IMR-90 (cell line): ENCODE measurements at regions not wholly inside any gene's neighbourhood (a gene's known extent, or its start where the extent isn't known, plus 50 kb on each side); places are given as distances from the start of the nearest gene placed in this dataset.

Experiments
- ATAC-seq: fragments of 200-7000 bp; cut with Tn5 transposase; 2 replicates; pipeline ENCODE4 v1.9.1; 2020; ENCODE audit warnings: low read depth, mild to moderate bottlenecking, moderate library complexity
- BruUV-seq: library from RNA; stranded (reverse); fragments of 400-500 nt; replicated peaks from 2 replicates; lab custom pipeline; 2021; lab: Mats Ljungman, UMichigan
- CTCF ChIA-PET: fragments of 300-600 bp; formaldehyde crosslinking; extraction: SDS; loops from one replicate; lab custom pipeline; 2021; ENCODE audit warnings: antibody characterized with exemption; lab: Yijun Ruan, JAX
- POLR2A ChIA-PET: fragments of 300-600 bp; sonication (Branson Sonifier 250); formaldehyde crosslinking; loops from one replicate; lab custom pipeline; 2022; ENCODE audit warnings: antibody characterized with exemption; ENCODE audit not compliant: unreplicated experiment; lab: Charles Lee
- DNase-seq: peaks from one replicate; pipeline ENCODE4 v3.0.0; 2013
- H2AFZ ChIP-seq: replicated peaks from 2 replicates; pipeline ENCODE3; 2013; ENCODE audit warnings: low read length, mild to moderate bottlenecking; ENCODE audit not compliant: poor library complexity
- H2AK5ac ChIP-seq: 2 replicates; pipeline ENCODE4 v1.6.1; 2013; ENCODE audit warnings: low read depth, low read length, inconsistent platforms
- H2AK9ac ChIP-seq: replicated peaks from 2 replicates; pipeline ENCODE3; 2013; ENCODE audit warnings: mild to moderate bottlenecking, low read depth, low read length, moderate library complexity; ENCODE audit not compliant: poor library complexity
- H2BK120ac ChIP-seq: 2 replicates; pipeline ENCODE4 v1.6.1; 2013; ENCODE audit warnings: low read depth, low read length, inconsistent platforms
- H2BK15ac ChIP-seq: 3 replicates; pipeline ENCODE4 v1.6.1; 2013; ENCODE audit warnings: low read depth, low read length, inconsistent platforms
- H2BK20ac ChIP-seq: 2 replicates; pipeline ENCODE4 v1.6.1; 2013; ENCODE audit warnings: low read depth, mild to moderate bottlenecking, inconsistent platforms, low read length, moderate library complexity
- H2BK5ac ChIP-seq: 2 replicates; pipeline ENCODE4 v1.6.1; 2013; ENCODE audit warnings: mild to moderate bottlenecking, low read depth, low read length, inconsistent platforms; ENCODE audit not compliant: poor library complexity, severe bottlenecking
- H3K14ac ChIP-seq: replicated peaks from 2 replicates; pipeline ENCODE4 v1.6.1; 2013; ENCODE audit warnings: low read depth, low read length, inconsistent platforms
- H3K18ac ChIP-seq: 2 replicates; pipeline ENCODE4 v1.6.1; 2013; ENCODE audit warnings: low read depth, low read length, control low read depth
- H3K23ac ChIP-seq: 2 replicates; pipeline ENCODE4 v1.6.1; 2013; ENCODE audit warnings: low read depth, low read length, inconsistent platforms
- H3K27ac ChIP-seq: 2 replicates; pipeline ENCODE4 v1.5.1; 2013; ENCODE audit warnings: mild to moderate bottlenecking, control low read depth, low read length; ENCODE audit not compliant: insufficient read depth
- H3K27me3 ChIP-seq: 2 replicates; pipeline ENCODE4 v1.6.1; 2013; ENCODE audit warnings: low read length; ENCODE audit not compliant: control insufficient read depth, insufficient read depth
- H3K36me3 ChIP-seq: 2 replicates; pipeline ENCODE4 v1.6.1; 2013; ENCODE audit warnings: low read length, mixed read lengths; ENCODE audit not compliant: control insufficient read depth, insufficient read depth
- H3K4ac ChIP-seq: 2 replicates; pipeline ENCODE4 v1.6.1; 2013; ENCODE audit warnings: low read depth, low read length, inconsistent platforms
- H3K4me1 ChIP-seq: 2 replicates; pipeline ENCODE4 v1.6.1; 2013; ENCODE audit warnings: low read length, mixed read lengths; ENCODE audit not compliant: control insufficient read depth, insufficient read depth
- H3K4me2 ChIP-seq: 2 replicates; pipeline ENCODE4 v1.6.1; 2013; ENCODE audit warnings: low read depth, mild to moderate bottlenecking, control low read depth, low read length, moderate library complexity
- H3K4me3 ChIP-seq: 2 replicates; pipeline ENCODE4 v1.5.1; 2013; ENCODE audit warnings: low read depth, mild to moderate bottlenecking, control low read depth, low read length, moderate library complexity; ENCODE audit not compliant: insufficient read depth
- H3K56ac ChIP-seq: 2 replicates; pipeline ENCODE4 v1.6.1; 2013; ENCODE audit warnings: low read length, inconsistent platforms; ENCODE audit not compliant: insufficient read depth; ENCODE audit errors: extremely low read depth
- H3K79me1 ChIP-seq, 2 experiments: 2 replicates each; pipeline ENCODE4 v1.6.1; 2013; ENCODE audit warnings: low read length in 2 of 2, inconsistent platforms in 1 of 2, low read depth in 1 of 2
- H3K9ac ChIP-seq: 2 replicates; pipeline ENCODE4 v1.6.1; 2013; ENCODE audit warnings: low read depth, low read length, control low read depth
- H3K9me1 ChIP-seq: 2 replicates; pipeline ENCODE4 v1.6.1; 2013; ENCODE audit warnings: low read length, inconsistent platforms; ENCODE audit not compliant: insufficient read depth
- H3K9me3 ChIP-seq: 2 replicates; pipeline ENCODE4 v1.6.1; 2013; ENCODE audit warnings: low read length; ENCODE audit not compliant: control insufficient read depth, insufficient read depth
- H4K20me1 ChIP-seq: 2 replicates; pipeline ENCODE4 v1.6.1; 2013; ENCODE audit warnings: low read length, inconsistent platforms; ENCODE audit not compliant: insufficient read depth
- H4K5ac ChIP-seq: 2 replicates; pipeline ENCODE4 v1.6.1; 2013; ENCODE audit warnings: mild to moderate bottlenecking, low read depth, low read length, control low read depth
- H4K8ac ChIP-seq, 2 experiments: 2 replicates each; pipeline ENCODE4 v1.6.1; 2013; ENCODE audit warnings: low read depth in 2 of 2, low read length in 2 of 2, control low read depth in 1 of 2, inconsistent platforms in 1 of 2
- H4K91ac ChIP-seq: 2 replicates; pipeline ENCODE4 v1.6.1; 2013; ENCODE audit warnings: low read depth, low read length, inconsistent platforms; ENCODE audit not compliant: insufficient read depth
- BHLHE40 ChIP-seq: fragments of 150-350 bp; IDR thresholded peaks from 2 replicates; pipeline ENCODE4 v1.6.1; 2016; ENCODE audit warnings: mild to moderate bottlenecking, low read depth, low read length
- CEBPB ChIP-seq: IDR thresholded peaks from 2 replicates; pipeline ENCODE4 v1.6.1; 2012; ENCODE audit warnings: low read depth, low read length, improper control_type of control experiment
- CHD1 ChIP-seq: IDR thresholded peaks from 2 replicates; pipeline ENCODE4 v1.6.1; 2012; ENCODE audit warnings: low read depth, low read length, improper control_type of control experiment
- FOS ChIP-seq: fragments of 150-350 bp; IDR thresholded peaks from 2 replicates; pipeline ENCODE4 v1.6.1; 2016; ENCODE audit warnings: low read depth, low read length
- MAFK ChIP-seq: IDR thresholded peaks from 2 replicates; pipeline ENCODE4 v1.6.1; 2012; ENCODE audit warnings: low read depth, low read length, improper control_type of control experiment
- MAZ ChIP-seq: IDR thresholded peaks from 2 replicates; pipeline ENCODE4 v1.6.1; 2012; ENCODE audit warnings: low read depth, mild to moderate bottlenecking, low read length, improper control_type of control experiment, moderate library complexity, borderline replicate concordance
- MXI1 ChIP-seq: IDR thresholded peaks from 2 replicates; pipeline ENCODE4 v1.6.1; 2012; ENCODE audit warnings: low read depth, mild to moderate bottlenecking, low read length, moderate library complexity, borderline replicate concordance
- NFE2L2 ChIP-seq: fragments of 150-350 bp; IDR thresholded peaks from 2 replicates; pipeline ENCODE4 v1.6.1; 2016; ENCODE audit warnings: low read depth, mild to moderate bottlenecking, low read length
- POLR2A ChIP-seq: IDR thresholded peaks from 2 replicates; pipeline ENCODE4 v1.6.1; 2012; ENCODE audit warnings: mild to moderate bottlenecking, low read depth, low read length
- RAD21 ChIP-seq: IDR thresholded peaks from 2 replicates; pipeline ENCODE4 v1.6.1; 2012; ENCODE audit warnings: low read length, improper control_type of control experiment
- RCOR1 ChIP-seq: IDR thresholded peaks from 2 replicates; pipeline ENCODE4 v1.6.1; 2012; ENCODE audit warnings: mild to moderate bottlenecking, low read length, improper control_type of control experiment; ENCODE audit not compliant: insufficient replicate concordance
- RFX5 ChIP-seq: IDR thresholded peaks from 2 replicates; pipeline ENCODE4 v1.8.0; 2012; ENCODE audit warnings: low read depth, mild to moderate bottlenecking, low read length, moderate library complexity
- SMC3 ChIP-seq: fragments of 150-350 bp; IDR thresholded peaks from 2 replicates; pipeline ENCODE4 v1.6.1; 2016; ENCODE audit warnings: low read depth, mild to moderate bottlenecking, antibody characterized with exemption, low read length, moderate library complexity
- WGBS, 2 experiments: methylation state at CpG; one replicate each; pipeline versions ENCODE4 v1.1.5 to v1.1.7; 2013; ENCODE audit warnings: missing lambda C conversion rate in 2 of 2; ENCODE audit not compliant: insufficient read length in 1 of 2; ENCODE audit errors: extremely low coverage in 2 of 2; 5-methylcytosine and 5-hydroxymethylcytosine counted together
- dilution Hi-C: fragments of 300-500 bp; cut with HindIII; formaldehyde crosslinking; loops from one replicate; pipeline ENCODE4 v1.14.3; 2018; ENCODE audit warnings: low sequenced_read_pairs; ENCODE audit not compliant: unreplicated experiment
- in situ Hi-C: fragments of 300-500 bp; cut with MboI; formaldehyde crosslinking; loops from 3 replicates; pipeline ENCODE4 v1.14.3; 2019; ENCODE audit warnings: low sequenced_read_pairs, inconsistent platforms, mixed read lengths
- intact Hi-C: fragments of 100-400 bp; cut with micrococcal nuclease; formaldehyde crosslinking; loops from 2 replicates; pipeline ENCODE4 v1.10.0; 2022
- TF ChIP-seq, protein P1 (sequence below): fragments of 150-350 bp; IDR thresholded peaks from 2 replicates; pipeline ENCODE4 v1.6.1; 2016; ENCODE audit warnings: low read depth, mild to moderate bottlenecking, low read length, moderate library complexity, borderline replicate concordance
- TF ChIP-seq, protein P2 (sequence below): fragments of 150-350 bp; IDR thresholded peaks from 2 replicates; pipeline ENCODE4 v1.6.1; 2017; ENCODE audit warnings: mild to moderate bottlenecking, antibody characterized with exemption, low read length, low read depth
- TF ChIP-seq, protein P3 (sequence below): conservative IDR thresholded peaks from 2 replicates; pipeline ENCODE4 v1.5.1; 2012; ENCODE audit warnings: mild to moderate bottlenecking, low read depth, low read length, improper control_type of control experiment

DNA sequence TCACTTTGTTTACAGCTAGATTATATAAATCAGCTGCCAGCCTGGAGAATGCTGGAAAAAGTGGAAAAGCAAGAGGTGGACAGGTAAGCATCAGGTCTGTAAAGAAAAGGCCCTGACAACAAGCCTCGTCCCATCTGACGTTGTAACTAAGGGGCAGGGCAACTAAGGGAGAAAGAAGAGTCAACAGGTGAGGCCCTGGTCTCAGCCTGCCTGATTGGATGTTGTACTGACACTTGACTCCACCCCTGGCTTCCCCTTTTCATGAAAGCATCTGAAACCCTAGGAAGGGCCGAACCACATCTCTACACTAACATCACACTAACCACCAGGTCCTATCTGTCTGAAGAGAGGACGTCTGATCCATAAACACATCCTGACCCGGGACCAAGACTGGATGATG, 357.6 kb upstream of the CFAP20DC start:
- in situ Hi-C loops = no loop called here
- TF ChIP-seq, protein P1, sequence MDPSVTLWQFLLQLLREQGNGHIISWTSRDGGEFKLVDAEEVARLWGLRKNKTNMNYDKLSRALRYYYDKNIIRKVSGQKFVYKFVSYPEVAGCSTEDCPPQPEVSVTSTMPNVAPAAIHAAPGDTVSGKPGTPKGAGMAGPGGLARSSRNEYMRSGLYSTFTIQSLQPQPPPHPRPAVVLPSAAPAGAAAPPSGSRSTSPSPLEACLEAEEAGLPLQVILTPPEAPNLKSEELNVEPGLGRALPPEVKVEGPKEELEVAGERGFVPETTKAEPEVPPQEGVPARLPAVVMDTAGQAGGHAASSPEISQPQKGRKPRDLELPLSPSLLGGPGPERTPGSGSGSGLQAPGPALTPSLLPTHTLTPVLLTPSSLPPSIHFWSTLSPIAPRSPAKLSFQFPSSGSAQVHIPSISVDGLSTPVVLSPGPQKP = no peak
- TF ChIP-seq, protein P2, sequence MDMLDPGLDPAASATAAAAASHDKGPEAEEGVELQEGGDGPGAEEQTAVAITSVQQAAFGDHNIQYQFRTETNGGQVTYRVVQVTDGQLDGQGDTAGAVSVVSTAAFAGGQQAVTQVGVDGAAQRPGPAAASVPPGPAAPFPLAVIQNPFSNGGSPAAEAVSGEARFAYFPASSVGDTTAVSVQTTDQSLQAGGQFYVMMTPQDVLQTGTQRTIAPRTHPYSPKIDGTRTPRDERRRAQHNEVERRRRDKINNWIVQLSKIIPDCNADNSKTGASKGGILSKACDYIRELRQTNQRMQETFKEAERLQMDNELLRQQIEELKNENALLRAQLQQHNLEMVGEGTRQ = no peak
- TF ChIP-seq MXI1 (no peak), CHD1 (no peak), MAZ (no peak), NFE2L2 (no peak), FOS (no peak), SMC3 (no peak), RFX5 (no peak), MAFK (no peak), CEBPB (no peak), POLR2A (no peak), BHLHE40 (no peak), RAD21 (no peak), RCOR1 (no peak)
- TF ChIP-seq, protein P3, sequence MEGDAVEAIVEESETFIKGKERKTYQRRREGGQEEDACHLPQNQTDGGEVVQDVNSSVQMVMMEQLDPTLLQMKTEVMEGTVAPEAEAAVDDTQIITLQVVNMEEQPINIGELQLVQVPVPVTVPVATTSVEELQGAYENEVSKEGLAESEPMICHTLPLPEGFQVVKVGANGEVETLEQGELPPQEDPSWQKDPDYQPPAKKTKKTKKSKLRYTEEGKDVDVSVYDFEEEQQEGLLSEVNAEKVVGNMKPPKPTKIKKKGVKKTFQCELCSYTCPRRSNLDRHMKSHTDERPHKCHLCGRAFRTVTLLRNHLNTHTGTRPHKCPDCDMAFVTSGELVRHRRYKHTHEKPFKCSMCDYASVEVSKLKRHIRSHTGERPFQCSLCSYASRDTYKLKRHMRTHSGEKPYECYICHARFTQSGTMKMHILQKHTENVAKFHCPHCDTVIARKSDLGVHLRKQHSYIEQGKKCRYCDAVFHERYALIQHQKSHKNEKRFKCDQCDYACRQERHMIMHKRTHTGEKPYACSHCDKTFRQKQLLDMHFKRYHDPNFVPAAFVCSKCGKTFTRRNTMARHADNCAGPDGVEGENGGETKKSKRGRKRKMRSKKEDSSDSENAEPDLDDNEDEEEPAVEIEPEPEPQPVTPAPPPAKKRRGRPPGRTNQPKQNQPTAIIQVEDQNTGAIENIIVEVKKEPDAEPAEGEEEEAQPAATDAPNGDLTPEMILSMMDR = no peak
- Histone ChIP-seq H3K14ac (peak overlapping the region; percentile 78), H3K9me3 (no peaks in the 10 kb centered on the region), H3K4me3 (no peak overlapping the region), H3K4me1 (peaks cover 7% of the 10 kb centered on the region), H3K18ac (peak overlapping the region; percentile 2), H2AFZ (no peak overlapping the region), H3K4me2 (no peak overlapping the region; the same call in 1 of the 2 replicates), H3K23ac (no peak overlapping the region), H2AK9ac (no peak overlapping the region), H2BK15ac (peak overlapping the region; percentile 2; the same call in 2 of the 3 replicates), H4K20me1 (no peaks in the 10 kb centered on the region), H4K8ac (peak overlapping the region in 1 of 2 experiments; percentile 28; a peak in 1 of 4 replicates), H3K27ac (peak overlapping the region; percentile 46; the same call in 1 of the 2 replicates), H4K5ac (no peak overlapping the region; the same call in 1 of the 2 replicates), H3K4ac (peak overlapping the region; percentile 33), H2AK5ac (peak overlapping the region; percentile 76), H2BK120ac (peak overlapping the region; percentile 63), H4K91ac (peak overlapping the region; percentile 19; the same call in 1 of the 2 replicates), H3K36me3 (no peaks in the 10 kb centered on the region), H2BK5ac (no peak overlapping the region), H3K79me1 (no peaks in the 10 kb centered on the region), H3K9ac (no peak overlapping the region), H2BK20ac (peak overlapping the region; percentile 38; the same call in 1 of the 2 replicates), H3K56ac (no peak overlapping the region), H3K27me3 (peaks cover 8% of the 10 kb centered on the region), H3K9me1 (peaks cover 5% of the 10 kb centered on the region; the same call in 1 of the 2 replicates)
- POLR2A ChIA-PET = no interaction called here
- no peak for ATAC-seq
- no TSS peak for BruUV-seq
- WGBS, 2 experiments = 100% methylated on average over 1 of the region's 5 CpGs; no CpG with 5 or more reads in 1 of the 2 experiments
- DNase-seq = no peak
- intact Hi-C loops = no loop called here
- dilution Hi-C loops = no loop called here
- CTCF ChIA-PET = no interaction called here
